ENCODE measurements at regions not wholly inside any gene's neighbourhood (a gene's known extent, or its start where the extent isn't known, plus 50 kb on each side); places are given as distances from the start of the nearest gene placed in this dataset.

DNA sequence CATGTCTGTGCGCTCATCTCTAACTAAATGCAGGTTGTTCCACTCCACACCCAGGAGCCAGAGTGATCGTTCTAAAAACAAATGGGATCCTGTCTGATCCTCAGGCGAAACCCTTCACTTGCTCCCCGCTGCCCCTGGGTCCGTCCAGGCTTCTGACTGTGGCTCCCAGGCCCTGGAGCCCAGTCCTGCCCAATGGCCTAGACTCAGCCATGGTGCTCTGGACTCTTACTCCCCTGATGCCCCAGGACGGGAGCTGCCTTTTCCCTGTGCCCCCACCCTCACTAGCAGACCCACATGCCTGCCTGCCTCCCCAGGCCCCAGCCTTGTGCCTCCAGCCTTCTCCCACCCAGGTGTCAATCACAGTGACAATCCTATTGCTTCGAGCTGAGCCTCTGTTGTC lies 256.7 kb downstream of the BMP7 start:
- no peaks in the 10 kb centered on the region for H3K79me2 ChIP-seq (ENCODE audit: insufficient read depth, low read length)
- no peak for TF ChIP-seq EZH2 (IDR thresholded peaks at IDR 0.05; ENCODE audit: borderline replicate concordance, low read length)
- TF ChIP-seq, protein P1, sequence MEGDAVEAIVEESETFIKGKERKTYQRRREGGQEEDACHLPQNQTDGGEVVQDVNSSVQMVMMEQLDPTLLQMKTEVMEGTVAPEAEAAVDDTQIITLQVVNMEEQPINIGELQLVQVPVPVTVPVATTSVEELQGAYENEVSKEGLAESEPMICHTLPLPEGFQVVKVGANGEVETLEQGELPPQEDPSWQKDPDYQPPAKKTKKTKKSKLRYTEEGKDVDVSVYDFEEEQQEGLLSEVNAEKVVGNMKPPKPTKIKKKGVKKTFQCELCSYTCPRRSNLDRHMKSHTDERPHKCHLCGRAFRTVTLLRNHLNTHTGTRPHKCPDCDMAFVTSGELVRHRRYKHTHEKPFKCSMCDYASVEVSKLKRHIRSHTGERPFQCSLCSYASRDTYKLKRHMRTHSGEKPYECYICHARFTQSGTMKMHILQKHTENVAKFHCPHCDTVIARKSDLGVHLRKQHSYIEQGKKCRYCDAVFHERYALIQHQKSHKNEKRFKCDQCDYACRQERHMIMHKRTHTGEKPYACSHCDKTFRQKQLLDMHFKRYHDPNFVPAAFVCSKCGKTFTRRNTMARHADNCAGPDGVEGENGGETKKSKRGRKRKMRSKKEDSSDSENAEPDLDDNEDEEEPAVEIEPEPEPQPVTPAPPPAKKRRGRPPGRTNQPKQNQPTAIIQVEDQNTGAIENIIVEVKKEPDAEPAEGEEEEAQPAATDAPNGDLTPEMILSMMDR (IDR thresholded peaks at IDR 0.05; ENCODE audit: low read length): no peak
- no peaks in the 10 kb centered on the region for H4K20me1 ChIP-seq (ENCODE audit: insufficient read depth, low read length)
- H2AFZ ChIP-seq (ENCODE audit: low read length): no peak overlapping the region
- H3K36me3 ChIP-seq (ENCODE audit: insufficient read depth, low read length): no peaks in the 10 kb centered on the region
- H3K9ac ChIP-seq (ENCODE audit: low read length): no peak overlapping the region
- no peak overlapping the region for H3K27ac ChIP-seq (ENCODE audit: low read depth, low read length, poor library complexity, severe bottlenecking)
- no peaks in the 10 kb centered on the region for H3F3A ChIP-seq (ENCODE audit: insufficient read depth, low read length)
- no peaks in the 10 kb centered on the region; the same call in 1 of the 2 replicates for H3K27me3 ChIP-seq (ENCODE audit: insufficient read depth, low read length)
- no peaks in the 10 kb centered on the region for H3K9me3 ChIP-seq (ENCODE audit: low read length)
- no peak overlapping the region for H3K4me3 ChIP-seq (ENCODE audit: low read depth, low read length, poor library complexity, severe bottlenecking)
- H3K9me2 ChIP-seq (ENCODE audit: low read depth, low read length): no peaks in the 10 kb centered on the region
- H3K4me2 ChIP-seq (ENCODE audit: low read length): no peak overlapping the region
- H3K4me1 ChIP-seq (ENCODE audit: insufficient read depth, low read length, severe bottlenecking): no peaks in the 10 kb centered on the region

DNA sequence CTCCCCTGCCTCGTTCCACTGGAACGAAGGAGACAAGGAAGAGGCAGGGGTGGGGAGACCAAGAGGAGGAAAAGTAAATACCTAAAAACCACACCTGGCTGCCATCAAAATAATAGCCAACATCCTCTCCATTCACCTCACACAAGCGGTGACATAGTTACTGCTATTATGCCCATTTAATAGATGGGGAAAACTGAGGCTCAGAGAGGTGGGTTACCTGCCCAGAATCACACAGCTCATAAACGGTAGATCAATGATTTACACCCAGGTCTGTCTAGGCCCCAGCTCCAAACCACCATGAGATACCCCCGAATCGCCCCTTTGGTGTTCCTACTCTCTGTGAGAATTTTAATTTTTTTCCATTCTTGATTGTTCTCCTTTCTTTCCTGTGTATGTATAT lies 253.8 kb downstream of the BMP7 start:
- Histone ChIP-seq H2AFZ (ENCODE audit: low read length) (no peak overlapping the region), H3K9me2 (ENCODE audit: low read depth, low read length) (no peaks in the 10 kb centered on the region), H3K79me2 (ENCODE audit: insufficient read depth, low read length) (no peaks in the 10 kb centered on the region), H3K36me3 (ENCODE audit: insufficient read depth, low read length) (no peaks in the 10 kb centered on the region), H3K4me1 (ENCODE audit: insufficient read depth, low read length, severe bottlenecking) (no peaks in the 10 kb centered on the region), H3K9ac (ENCODE audit: low read length) (no peak overlapping the region), H3K27ac (ENCODE audit: low read depth, low read length, poor library complexity, severe bottlenecking) (no peak overlapping the region), H3K27me3 (ENCODE audit: insufficient read depth, low read length) (no peaks in the 10 kb centered on the region; the same call in 1 of the 2 replicates), H4K20me1 (ENCODE audit: insufficient read depth, low read length) (no peaks in the 10 kb centered on the region), H3K4me3 (ENCODE audit: low read depth, low read length, poor library complexity, severe bottlenecking) (no peak overlapping the region), H3K9me3 (ENCODE audit: low read length) (no peaks in the 10 kb centered on the region), H3K4me2 (ENCODE audit: low read length) (no peak overlapping the region), H3F3A (ENCODE audit: insufficient read depth, low read length) (no peaks in the 10 kb centered on the region)
- no peak for TF ChIP-seq EZH2 (IDR thresholded peaks at IDR 0.05; ENCODE audit: borderline replicate concordance, low read length)
- TF ChIP-seq, protein P1 (IDR thresholded peaks at IDR 0.05; ENCODE audit: low read length): no peak

DNA sequence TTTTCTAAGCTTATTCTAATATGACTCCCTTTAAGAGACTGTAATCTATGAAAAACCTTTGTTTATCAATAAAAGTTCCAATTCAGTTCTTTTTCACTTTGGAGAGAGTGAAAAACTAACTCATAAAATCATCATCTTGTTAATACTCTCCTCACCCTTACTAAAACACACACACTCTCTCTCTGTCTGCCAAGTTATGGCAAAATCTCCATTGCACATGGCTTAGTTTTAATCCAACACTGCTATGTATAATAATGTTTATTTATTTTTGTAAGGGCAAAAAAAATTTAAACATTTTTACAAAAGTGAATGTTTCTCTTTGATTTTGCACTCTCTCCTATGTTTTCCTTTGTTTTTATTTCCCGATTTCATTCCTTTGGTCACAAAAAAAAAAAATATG lies 253.2 kb downstream of the BMP7 start:
- Histone ChIP-seq H3K9me3 (ENCODE audit: low read length) (no peaks in the 10 kb centered on the region), H3K4me1 (ENCODE audit: insufficient read depth, low read length, severe bottlenecking) (no peaks in the 10 kb centered on the region), H3K27ac (ENCODE audit: low read depth, low read length, poor library complexity, severe bottlenecking) (no peak overlapping the region), H3K79me2 (ENCODE audit: insufficient read depth, low read length) (no peaks in the 10 kb centered on the region), H3K36me3 (ENCODE audit: insufficient read depth, low read length) (no peaks in the 10 kb centered on the region), H3F3A (ENCODE audit: insufficient read depth, low read length) (no peaks in the 10 kb centered on the region), H3K27me3 (ENCODE audit: insufficient read depth, low read length) (no peaks in the 10 kb centered on the region; the same call in 1 of the 2 replicates), H3K9ac (ENCODE audit: low read length) (no peak overlapping the region), H2AFZ (ENCODE audit: low read length) (no peak overlapping the region), H4K20me1 (ENCODE audit: insufficient read depth, low read length) (no peaks in the 10 kb centered on the region), H3K9me2 (ENCODE audit: low read depth, low read length) (no peaks in the 10 kb centered on the region), H3K4me3 (ENCODE audit: low read depth, low read length, poor library complexity, severe bottlenecking) (no peak overlapping the region), H3K4me2 (ENCODE audit: low read length) (no peak overlapping the region)
- no peak for TF ChIP-seq EZH2 (IDR thresholded peaks at IDR 0.05; ENCODE audit: borderline replicate concordance, low read length)
- TF ChIP-seq, protein P1 (IDR thresholded peaks at IDR 0.05; ENCODE audit: low read length): no peak
